ENCODE measurements at regions not wholly inside any gene's neighbourhood (a gene's known extent, or its start where the extent isn't known, plus 50 kb on each side); places are given as distances from the start of the nearest gene placed in this dataset.

DNA sequence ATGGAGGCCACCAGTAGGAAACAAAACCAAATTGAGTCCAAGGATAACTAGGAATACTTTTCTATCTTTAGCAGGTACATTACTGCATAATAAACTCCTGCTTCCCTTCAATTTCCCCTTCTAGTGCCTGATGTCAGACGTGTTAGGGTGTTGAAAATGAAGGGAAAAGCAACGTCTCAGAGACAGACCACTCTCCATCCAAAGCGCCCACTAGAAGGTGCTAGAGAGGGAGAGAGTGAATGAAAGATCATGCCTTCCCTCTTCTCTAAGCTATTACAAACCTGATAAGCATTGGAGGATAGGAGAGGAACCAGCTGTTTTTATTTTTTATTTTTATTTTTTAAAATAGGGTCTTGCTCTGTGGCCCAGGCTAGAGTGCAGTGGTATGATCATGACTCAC lies 64.1 kb downstream of the ZNF641 start:
- no peak for ATAC-seq

DNA sequence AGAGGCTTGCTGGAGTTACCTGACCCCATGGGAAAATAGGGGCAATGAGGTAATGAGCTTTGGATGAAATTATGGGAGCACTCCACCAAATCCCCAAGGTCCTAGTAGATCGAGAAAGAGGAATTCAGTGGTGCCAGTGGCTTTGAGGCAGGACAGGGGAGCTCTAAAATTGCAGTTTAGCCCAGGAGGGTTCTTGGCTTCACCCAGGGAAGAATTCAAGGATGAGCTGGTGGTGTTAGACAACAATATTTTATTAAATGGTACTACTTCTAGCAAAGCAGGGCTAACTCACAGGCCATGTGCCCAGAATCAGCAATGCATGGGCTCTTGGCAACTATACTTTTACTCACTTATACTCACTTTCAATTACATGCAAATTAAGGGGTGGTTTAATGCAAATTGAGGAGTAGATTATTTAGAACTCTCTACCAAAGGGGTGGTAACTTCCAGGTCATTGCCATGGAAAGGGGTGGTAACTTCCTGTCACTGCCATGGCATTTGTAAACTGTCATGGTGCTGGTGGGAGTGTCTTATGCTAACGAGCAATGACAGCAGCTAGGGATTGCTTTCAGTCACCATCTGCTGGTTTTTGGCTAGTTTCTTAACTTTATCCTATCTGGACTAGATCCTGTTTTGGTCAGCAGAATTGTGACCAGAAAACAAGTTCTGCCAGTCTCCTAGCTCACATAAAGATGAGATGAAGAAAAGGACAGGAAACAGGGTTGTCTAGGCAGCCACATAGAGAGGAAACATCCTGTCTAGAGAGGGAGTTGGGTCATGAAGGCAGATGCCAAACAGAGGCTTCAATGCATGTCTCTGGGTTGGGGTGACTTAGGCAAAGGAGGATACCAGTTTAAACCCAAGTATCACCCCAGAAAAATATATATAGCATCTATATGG lies 64.7 kb downstream of the ZNF641 start:
- ATAC-seq = peak; percentile 32

GRCh38 chr12:48281811-48282210 lies 68.9 kb downstream of the ZNF641 start:
- no peak for ATAC-seq

DNA sequence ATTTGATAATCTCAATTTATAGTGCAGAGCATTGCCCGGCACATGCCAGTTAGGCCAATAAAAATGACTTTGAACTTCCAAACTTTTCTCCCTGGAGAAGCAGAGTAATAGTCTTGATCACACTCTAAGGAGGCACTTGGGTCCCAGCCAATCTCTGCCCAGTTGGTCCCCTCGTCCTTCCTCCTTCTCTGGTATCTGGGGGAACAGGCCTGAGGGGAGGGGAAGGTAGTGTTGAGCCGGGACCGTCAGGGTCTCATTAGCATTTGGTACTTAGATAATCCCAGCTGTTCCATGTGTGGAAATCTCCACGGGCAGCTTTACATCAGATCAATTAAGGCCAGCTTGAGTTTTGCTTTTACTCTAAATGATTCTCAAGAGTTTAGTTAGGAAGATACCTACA lies 70.1 kb downstream of the ZNF641 start:
- no peak for ATAC-seq

DNA sequence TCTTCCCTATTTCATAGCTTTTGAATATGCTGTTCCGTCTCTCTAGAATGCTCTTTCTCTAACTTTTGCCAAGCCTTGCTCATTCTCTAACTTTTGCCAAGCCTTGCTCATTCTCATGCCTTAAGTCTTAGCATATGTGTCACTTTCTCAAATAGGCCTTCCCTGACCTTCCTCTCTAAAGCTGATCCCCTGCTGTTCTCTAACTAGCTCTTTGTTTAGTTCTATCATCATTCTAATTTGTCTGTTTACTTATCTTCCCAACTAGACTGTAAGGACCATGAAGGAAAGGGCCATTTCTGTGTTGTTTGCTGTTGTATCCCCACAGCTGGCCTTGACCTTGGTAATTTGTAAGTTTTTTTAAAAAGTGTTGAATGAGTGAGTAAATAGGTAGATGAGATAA lies 71.1 kb downstream of the ZNF641 start:
- ATAC-seq = no peak

DNA sequence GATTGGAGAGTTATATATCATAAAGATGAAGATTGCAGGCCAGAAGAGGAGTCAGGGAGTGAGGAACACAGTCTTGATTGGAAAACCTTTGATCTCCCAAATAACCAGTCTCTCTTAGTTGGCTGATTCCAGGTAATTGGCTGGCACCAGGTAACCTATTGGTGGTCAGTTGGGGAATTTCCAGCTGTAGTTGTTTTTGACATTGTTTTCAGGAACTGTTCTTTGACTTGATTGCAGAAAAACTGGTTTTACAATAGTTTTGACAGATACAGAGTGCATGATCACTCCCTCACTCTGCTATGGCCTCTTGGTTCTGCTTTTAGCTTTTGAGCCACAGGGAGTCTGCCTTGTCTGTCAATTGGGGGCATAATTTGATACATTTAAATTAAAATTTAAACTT lies 71.6 kb downstream of the ZNF641 start:
- ATAC-seq = no peak

- ATAC-seq = no peak
Observed at GRCh38 chr12:48276621-48277020, 73.5 kb upstream of the OR10AD1 start.

GRCh38 chr12:48266826-48267225 lies 63.7 kb upstream of the OR10AD1 start:
- no peak for ATAC-seq

- no peak for ATAC-seq
Observed at GRCh38 chr12:48265777-48266176, 62.7 kb upstream of the OR10AD1 start.

DNA sequence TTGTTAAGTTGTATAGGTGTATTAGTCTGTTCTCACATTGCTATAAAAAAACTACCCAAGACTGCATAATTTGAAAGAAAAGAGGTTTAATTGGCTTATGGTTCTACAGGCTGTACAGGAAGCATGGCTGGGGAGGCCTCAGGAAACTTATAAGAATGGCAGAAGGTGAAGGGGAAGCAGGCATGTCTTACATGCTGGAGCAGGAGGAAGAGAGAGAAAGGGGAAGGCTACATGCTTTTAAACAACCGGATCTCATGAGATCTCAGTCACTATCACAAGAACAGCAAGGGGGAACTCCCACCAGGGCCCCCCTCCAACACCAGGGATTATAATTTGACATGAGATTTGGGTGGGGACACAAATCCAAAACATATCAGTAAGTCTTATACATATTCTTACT lies 60.5 kb upstream of the OR10AD1 start:
- ATAC-seq = no peak

GRCh38 chr12:48261773-48262172 lies 58.7 kb upstream of the OR10AD1 start:
- ATAC-seq = no peak

Data from esophagus mucosa (tissue), 1 donor.